ENCODE measurements at regions not wholly inside any gene's neighbourhood (a gene's known extent, or its start where the extent isn't known, plus 50 kb on each side); places are given as distances from the start of the nearest gene placed in this dataset.

GRCh38 chr11:71119656-71120269 is 132.6 kb downstream of the SHANK2 start:
- no peak for DNase-seq

DNA sequence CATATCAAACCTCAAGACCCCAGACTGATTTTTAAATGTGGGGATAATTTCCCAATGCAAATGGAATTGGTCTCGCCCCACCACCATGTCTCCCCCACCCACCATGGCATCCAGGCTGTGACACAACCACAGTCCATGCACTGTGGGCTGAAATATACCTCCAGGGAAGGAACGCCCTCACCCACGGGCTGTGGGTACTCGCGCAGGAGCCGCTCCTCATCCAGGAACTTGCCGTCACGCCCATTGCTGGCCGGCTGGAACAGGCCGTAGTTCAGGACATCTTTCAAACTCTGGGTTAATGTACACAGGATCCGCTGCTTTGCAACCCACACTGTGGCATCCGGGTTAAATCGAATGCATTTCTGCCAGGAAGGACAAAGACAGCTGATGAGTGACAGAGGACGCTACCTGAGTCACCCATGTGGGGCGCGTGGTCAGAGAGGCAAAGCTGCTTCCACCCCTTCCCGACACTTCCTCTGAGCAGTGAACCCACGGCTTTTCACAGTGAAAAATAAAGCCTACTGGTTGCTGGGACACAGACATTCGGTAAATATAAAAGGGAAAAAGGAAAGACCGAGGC is 133.6 kb downstream of the SHANK2 start:
- no peak for DNase-seq

DNA sequence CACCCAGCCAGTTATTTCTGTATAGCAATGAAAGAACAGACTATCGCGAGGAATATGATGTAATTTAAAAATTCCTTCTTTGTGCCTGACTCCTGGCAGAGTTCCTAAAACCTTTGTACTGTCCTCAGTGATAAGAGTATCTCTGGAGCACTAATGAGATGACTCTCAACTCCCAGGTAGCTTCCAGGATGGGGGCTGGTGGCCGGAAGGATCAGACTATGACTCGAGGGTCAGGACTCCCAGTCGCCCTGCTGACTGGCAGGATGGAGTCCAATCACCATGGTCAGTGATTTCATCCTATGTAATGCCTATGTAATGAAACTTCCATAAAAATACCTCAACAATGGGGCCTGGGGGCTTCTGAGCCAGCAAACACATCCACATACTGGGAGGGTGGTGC is 135.1 kb downstream of the SHANK2 start:
- DNase-seq = no peak

GRCh38 chr11:71116693-71117040 is 135.7 kb downstream of the SHANK2 start:
- DNase-seq = no peak

- DNase-seq = no peak
These were observed 136.3 kb downstream of the SHANK2 start for GRCh38 chr11:71115770-71116692.

DNA sequence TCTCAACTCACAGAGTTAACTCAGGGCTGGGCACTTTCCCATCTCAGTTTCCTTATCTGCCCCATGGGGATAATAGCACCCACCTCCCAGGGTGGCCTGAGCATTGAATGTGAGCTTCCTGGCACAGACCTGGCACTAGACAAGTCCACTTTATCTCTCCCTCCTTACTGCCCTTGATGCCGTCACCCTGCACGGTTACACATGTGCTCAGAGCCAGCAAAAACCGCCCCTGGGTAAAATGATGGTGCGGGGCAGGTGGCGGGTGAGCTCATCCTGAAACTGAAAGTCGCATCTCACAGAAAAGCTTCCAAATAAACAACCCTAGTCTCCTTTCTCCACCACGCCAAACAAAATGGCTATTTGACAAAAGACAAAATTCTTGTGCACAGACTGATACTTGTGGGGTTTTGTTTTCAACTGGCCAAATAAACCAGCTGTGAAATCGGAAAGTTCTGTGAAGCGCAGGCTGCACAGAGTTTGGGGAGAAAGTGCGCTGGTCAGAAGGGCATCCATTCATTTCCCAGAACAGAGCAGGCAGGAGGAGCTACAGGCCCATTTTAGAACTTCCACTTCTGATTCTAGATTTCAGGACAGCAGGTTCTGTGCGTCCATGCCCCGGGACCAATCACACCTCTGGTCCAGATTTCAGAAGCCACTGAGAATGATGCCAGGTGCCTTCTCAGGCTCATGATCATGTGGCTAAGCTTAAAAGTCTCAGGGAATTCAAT is 138.1 kb downstream of the SHANK2 start:
- DNase-seq = peak; percentile 17

DNA sequence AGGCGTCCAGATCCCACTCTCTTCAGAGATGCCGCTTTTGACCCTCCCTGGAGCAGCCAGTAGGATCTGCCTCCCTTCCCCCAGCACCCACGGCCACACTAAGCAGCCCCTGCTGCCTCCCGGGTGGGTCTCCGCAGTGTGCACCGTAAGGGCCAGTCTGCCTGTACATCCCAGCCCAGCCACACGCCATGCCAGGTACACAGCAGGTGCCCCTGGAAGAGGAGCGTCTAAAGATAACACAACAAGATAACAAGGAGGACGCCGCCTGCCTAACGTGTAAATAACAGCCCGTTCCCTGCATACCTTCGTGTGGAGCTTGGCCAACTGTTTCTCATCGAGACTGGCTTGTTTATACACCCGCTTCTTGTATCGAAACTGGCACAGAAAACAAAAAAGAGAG is 139.4 kb downstream of the SHANK2 start:
- peak; percentile 48 for DNase-seq

- no peak for DNase-seq
These were observed 139.9 kb downstream of the SHANK2 start for GRCh38 chr11:71112454-71112853.

DNA sequence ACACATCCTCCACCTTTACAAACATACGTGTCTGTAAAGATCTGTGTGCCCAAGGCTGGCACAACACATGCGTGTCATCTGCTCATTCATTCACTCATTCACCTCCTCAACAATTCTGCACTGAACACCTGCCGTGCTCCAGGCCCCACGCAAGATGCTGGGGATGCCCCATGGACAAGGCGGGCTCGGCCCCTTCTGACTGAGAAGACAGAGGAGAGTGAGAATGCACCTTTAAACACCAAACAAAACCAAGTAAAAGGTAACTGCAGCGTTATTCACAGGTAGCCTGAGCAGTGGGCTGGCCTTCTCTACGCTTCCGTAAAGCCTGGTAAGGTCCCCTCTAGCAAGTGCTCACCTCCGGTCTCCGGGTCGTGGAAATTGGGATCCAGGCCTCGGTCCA is 142.8 kb downstream of the SHANK2 start:
- no peak for DNase-seq

DNA sequence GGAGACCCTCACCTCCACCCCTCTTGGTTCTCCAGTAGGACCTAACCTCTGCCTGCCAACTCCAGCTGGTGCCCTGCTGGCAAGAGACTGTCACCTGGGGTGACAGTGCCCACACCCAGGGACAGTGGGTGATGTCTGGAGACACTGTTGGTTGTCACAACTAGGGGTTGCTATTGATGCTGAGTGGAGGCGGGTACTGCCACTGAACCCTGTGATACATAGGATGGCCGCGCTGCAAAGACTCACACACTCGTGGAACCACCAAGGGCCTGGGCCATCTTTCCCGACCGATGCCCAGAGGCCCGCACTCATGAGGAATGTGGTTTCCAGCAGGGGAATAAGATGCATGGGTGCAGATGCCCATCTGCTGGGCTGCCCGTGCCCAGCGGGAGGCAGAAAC is 143.2 kb downstream of the SHANK2 start:
- DNase-seq = no peak

DNA sequence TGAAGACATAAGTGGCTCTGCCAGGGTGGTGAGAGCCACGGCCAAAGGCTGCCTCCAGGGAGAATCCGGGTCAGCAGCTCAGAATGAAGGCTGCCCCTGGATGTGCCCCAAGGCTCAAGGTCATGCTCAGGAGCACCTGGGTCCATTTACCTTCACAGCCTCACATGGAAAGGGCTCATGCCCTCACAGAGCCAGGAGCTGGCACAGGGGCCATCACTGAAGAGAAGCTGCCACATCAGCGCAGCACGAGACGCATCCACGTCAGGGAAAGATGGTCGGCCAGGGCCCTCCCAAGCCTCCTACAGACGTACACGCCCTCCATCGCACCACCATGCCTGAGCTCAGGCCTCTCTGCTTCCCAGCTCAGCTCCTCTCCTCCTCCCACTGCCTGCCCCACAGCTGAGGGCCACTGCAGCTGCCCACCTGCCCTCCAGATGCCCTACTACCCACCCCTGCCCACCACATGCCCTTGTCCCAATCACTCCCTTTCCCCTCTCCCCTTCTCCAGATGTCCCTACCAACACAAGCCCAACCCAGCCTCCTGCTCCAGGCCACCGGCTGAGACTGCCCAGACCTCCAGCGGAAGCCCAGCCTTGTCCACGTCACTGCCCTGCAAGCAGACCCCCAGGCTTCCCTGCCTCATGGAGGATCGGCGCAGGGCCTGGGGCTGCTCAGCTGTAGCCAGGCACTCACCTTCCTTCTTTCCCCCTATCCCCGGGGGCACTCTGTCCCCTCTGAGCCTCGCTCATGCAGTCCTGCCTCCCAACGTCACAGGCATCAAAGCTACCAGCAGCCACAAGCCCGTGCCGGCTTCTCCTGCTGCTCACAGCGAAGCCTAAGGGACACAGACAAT is 144.1 kb downstream of the SHANK2 start:
- no peak for DNase-seq

DNA sequence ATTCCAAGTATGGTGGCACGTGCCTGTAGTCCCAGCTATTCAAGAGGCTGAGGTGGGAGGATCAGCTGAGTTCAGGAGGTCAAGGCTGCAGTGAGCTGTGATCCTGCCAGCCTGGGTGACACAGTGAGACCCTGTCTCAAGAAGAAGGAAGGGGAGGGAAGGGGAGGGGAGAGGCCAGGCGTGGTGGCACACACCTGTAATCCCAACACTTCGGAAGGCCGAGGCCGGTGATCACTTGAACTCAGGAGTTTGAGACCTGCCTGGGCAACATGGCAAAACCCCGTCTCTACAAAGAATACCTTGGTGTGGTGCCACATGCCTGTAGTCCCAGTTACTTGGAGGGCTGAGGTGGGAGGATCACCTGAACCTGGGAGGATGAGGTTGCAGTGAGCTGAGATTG is 145.7 kb downstream of the SHANK2 start:
- DNase-seq = no peak

- peak; percentile 14 for DNase-seq
These were observed 149.1 kb downstream of the SHANK2 start for GRCh38 chr11:71103266-71103665.

GRCh38 chr11:71102251-71102995 is 150.0 kb downstream of the SHANK2 start:
- no peak for DNase-seq

- no peak for DNase-seq
These were observed 150.8 kb downstream of the SHANK2 start for GRCh38 chr11:71101606-71102005.

- DNase-seq = no peak
These were observed 151.3 kb downstream of the SHANK2 start for GRCh38 chr11:71101046-71101445.

DNA sequence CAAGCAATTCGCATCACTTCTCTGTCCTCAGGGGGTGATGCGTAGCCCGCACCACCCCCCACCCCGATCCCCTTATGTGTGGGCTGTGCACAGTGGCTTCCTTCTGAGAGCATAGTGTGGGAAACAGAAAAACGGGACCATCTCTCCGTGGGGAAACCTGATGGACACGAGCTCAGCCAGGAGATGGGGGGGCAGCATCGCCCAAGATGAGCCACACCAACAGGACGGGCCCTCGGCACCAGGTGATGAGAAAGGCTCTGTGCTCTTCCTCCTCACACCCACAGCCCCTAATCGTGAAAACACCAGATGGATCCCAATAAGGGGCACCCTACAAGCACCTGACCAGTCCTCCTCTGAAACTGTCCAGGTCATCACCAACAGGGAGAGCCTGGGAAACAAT is 153.6 kb downstream of the SHANK2 start:
- no peak for DNase-seq

DNA sequence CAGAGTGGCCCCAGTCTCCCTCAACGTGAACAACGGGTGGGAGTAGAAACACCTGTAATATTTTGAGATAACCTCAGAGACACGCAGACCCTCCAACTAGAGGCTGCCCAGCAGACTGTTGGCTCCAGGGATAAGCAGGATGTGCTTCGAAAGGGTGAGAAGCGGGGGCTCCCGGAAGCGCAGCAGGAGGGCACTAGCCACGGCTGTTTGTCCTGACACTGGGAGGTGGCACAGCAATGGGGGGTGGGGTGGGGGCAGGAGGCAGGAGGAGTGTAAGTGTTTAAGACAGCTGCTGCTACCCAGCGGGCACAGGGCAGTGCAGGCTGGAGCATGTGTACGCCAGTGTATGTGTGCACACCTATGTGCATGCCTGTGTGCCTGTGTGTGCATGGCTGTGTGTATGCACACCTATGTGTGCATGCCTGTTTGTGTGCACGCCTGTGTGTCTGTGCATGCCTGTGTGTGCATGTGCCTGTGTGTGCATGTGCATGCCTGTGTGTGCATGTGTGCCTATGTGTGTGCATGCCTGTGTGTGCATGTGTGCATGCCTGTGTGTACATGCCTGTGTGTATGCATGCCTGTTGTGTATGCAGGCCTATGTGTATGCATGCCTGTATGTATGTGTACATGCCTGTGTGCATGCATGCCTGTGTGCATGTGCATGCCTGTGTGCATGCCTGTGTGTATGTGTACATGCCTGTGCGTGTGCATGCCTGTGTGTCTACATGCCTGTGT is 154.7 kb downstream of the SHANK2 start:
- DNase-seq = no peak

DNA sequence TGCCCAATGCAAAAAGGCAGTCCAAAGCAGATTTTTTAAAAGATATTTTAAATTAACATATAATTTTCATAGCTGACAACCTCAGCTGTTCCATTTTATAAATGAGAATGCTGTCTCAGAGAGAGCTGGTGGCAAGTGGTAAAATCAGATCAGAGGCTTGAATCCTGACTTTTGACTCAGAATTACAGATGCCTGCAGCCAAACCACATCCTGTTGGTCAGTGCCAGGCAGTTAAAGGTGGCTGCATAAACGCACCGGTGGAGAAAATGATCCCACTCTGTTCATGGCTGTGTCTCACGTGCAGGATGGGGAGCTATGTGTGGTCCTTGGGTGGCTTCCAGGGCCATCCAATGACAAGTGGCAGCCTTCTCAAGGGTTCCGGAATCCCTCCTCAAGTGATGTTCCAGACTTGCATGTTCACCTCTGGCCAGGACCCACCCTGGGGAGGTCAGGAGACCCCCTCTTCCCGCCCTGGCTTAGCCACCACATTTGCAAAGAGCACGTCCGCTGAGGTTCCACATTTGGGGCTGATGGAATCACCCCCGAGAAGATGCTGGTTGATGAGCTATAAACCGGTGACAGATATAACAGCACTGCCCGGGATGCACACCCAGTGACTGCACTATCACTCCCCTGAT is 155.5 kb downstream of the SHANK2 start:
- no peak for DNase-seq

DNA sequence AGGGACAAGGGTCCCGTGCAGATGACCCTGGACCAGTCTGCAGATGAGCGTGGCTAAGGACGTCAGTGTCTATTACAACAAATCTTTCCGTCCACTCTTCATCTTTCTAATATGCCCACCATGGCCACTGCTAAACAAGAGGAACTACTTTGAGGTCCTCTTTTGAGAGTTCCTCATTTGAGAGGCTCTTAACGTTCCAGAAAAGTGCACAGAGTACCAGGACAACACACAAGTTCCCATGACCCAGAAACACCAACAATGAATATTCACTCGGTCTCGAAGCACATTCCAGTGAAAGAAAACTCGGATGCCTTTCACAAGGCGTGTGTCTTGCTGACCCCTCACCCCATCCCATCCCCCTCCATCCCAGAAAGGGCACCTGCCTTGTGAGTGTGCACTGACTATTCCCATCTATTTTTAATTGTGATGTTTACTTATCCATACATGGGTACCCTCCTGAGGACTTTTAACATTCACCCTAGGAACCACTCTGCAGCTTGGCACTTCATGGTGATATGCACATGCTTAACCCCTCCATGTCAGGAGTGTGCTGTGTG is 157.0 kb downstream of the SHANK2 start:
- no peak for DNase-seq
